GM13976 (cell line): ENCODE measurements at regions not wholly inside any gene's neighbourhood (a gene's known extent, or its start where the extent isn't known, plus 50 kb on each side); places are given as distances from the start of the nearest gene placed in this dataset.

Experiments used
- DNase-seq: peaks from one replicate; pipeline ENCODE4 v3.0.0; 2012; ENCODE audit warnings: low spot score
- in situ Hi-C: fragments of 300-500 bp; cut with MboI; formaldehyde crosslinking; loops from one replicate; pipeline ENCODE4 v1.12.0; 2022; ENCODE audit warnings: low sequenced_read_pairs, mixed read lengths, inconsistent platforms; ENCODE audit not compliant: unreplicated experiment
- TF ChIP-seq, protein P1 (sequence below): IDR thresholded peaks from 2 replicates; pipeline ENCODE4 v1.5.1; 2012; ENCODE audit warnings: borderline replicate concordance, mild to moderate bottlenecking; ENCODE audit not compliant: insufficient read depth; ENCODE audit errors: extremely low read depth, missing control alignments, control extremely low read depth

DNA sequence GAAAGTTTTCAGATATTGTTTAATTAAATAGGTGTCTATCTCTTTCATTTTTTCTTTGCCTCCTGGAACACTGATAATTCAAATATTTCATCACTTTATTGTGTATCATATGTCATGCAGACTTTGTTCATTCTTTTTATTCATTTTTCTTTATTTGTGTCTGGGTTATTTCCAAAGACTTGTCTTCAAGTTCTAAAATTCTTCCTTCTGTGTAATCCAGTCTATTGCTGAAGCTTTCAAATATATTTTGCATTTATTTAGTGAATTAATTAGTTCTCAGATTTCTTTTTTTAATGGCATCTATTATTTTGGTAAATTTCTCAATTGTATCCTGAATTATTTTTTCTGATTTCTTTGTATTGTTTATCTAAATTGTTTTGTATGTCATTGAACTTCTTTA lies 70.1 kb downstream of the ZNF330 start:
- in situ Hi-C loops: no loop called here
- no peak for DNase-seq
- TF ChIP-seq, protein P1, sequence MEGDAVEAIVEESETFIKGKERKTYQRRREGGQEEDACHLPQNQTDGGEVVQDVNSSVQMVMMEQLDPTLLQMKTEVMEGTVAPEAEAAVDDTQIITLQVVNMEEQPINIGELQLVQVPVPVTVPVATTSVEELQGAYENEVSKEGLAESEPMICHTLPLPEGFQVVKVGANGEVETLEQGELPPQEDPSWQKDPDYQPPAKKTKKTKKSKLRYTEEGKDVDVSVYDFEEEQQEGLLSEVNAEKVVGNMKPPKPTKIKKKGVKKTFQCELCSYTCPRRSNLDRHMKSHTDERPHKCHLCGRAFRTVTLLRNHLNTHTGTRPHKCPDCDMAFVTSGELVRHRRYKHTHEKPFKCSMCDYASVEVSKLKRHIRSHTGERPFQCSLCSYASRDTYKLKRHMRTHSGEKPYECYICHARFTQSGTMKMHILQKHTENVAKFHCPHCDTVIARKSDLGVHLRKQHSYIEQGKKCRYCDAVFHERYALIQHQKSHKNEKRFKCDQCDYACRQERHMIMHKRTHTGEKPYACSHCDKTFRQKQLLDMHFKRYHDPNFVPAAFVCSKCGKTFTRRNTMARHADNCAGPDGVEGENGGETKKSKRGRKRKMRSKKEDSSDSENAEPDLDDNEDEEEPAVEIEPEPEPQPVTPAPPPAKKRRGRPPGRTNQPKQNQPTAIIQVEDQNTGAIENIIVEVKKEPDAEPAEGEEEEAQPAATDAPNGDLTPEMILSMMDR: no peak

DNA sequence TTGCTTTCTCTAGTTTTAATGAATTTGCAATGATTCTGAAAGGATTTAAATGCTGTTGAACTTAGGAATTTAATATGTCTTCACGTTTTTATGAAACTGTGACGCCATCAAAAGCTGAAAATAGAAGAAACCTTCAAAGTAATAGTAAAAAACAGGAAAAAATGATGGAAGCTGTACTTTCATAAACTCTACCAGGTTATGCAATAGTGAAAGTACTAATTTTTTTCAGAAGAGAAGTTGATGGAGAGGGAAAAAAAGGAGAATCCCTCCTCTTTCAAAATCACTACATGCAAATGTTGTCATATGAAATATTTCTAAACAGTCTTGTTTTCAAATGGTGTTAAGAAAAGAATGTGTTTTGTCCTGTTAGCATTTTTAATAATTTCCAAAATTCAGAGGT lies 73.6 kb downstream of the ZNF330 start:
- TF ChIP-seq, protein P1: no peak
- DNase-seq: no peak
- in situ Hi-C loops: no loop called here

DNA sequence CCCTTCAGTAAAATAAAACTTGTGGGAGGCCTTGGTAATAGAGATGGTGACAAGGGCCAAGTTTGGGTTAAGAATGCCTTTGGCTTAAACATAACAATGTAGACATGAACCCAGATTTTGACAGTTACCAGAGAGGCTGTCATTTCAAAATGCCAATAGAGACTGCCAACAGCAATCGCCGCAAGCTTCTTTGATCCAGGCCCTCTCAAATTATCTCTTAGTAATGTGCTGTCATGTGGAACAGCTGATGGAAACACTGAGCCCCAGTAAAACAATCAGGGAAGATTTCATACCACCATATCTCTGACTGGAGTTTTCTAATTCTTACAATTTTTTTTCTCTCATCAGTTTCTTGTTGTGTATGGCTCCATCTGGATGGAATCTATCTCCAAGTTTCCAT lies 80.5 kb downstream of the ZNF330 start:
- TF ChIP-seq, protein P1: no peak
- no peak for DNase-seq
- in situ Hi-C loops: loop anchor here (25.0 kb wide), 1 partner anchor 811 kb away; no protein-coding TSS in a partner anchor

DNA sequence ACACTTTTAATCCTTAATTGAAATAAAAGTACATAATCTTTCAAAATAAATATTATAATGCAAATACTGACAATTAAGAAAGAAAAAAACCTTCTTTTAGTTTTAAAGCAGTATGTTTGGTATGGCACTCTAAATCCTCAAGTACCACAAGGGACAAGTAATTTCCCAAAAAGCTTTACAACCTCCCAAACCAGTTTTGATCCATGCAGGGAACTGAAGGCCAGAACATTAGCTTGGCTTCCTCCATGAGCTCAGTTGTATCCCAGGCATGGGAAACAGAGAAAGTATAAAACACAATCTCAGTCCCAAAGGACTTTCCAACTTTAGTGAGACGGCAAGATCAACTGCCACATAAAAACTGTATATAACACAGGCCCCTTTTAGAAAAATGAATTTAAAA lies 82.2 kb downstream of the ZNF330 start:
- DNase-seq: no peak
- in situ Hi-C loops: loop anchor here (25.0 kb wide), 1 partner anchor 809 kb away; no protein-coding TSS in a partner anchor
- TF ChIP-seq, protein P1: no peak

DNA sequence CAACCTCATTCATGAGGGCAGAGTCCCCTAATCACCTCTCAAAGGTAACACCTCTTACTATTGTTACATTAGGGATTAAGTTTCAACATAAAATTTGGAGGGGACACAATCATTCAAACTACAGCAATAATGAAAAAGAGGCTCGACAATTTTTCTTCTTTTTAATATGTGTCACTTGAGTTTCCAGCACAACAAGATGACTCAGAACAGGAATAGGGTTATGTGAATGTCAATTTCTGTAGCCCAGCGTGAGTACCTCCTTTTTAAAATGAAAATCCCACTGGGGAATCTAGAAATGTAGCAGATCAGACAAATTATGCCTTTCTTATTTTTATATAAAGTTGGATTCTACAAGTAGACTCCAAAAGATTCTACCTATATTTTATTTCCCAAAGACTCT lies 83.7 kb downstream of the ZNF330 start:
- in situ Hi-C loops: loop anchor here (25.0 kb wide), 1 partner anchor 808 kb away; no protein-coding TSS in a partner anchor

DNA sequence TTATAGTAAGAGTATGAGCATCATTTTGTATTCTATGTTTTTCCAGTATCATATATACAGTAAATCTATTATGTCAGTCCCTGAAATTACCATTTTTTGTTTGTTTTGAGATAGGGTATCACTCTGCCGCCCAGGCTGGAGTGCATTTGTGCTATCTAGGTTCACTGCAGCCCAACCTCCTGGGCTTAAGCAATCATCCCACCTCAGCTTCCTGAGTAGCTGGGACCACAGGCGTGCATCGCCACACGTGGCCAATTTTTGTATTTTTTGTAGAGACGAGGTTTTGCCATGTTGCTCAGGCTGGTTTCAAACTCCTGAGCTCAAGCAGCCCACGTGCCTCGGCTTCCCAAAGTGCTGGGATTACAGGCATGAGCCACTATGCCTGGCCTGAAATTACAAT lies 85.6 kb downstream of the ZNF330 start:
- in situ Hi-C loops: loop anchor here (25.0 kb wide), 1 partner anchor 806 kb away; no protein-coding TSS in a partner anchor
- TF ChIP-seq, protein P1: no peak
- DNase-seq: no peak

More for the DNA sequence above, 83.7 kb downstream of the ZNF330 start:
- DNase-seq: no peak
- TF ChIP-seq, protein P1: no peak
